ENCODE measurements at regions not wholly inside any gene's neighbourhood (a gene's known extent, or its start where the extent isn't known, plus 50 kb on each side); places are given as distances from the start of the nearest gene placed in this dataset.
"Not testable (repeated sequence)": the region's sequence is repeated elsewhere in the genome, so short reads cannot be mapped to it uniquely, and the experiment has no call there.

- TF ChIP-seq, protein P1, sequence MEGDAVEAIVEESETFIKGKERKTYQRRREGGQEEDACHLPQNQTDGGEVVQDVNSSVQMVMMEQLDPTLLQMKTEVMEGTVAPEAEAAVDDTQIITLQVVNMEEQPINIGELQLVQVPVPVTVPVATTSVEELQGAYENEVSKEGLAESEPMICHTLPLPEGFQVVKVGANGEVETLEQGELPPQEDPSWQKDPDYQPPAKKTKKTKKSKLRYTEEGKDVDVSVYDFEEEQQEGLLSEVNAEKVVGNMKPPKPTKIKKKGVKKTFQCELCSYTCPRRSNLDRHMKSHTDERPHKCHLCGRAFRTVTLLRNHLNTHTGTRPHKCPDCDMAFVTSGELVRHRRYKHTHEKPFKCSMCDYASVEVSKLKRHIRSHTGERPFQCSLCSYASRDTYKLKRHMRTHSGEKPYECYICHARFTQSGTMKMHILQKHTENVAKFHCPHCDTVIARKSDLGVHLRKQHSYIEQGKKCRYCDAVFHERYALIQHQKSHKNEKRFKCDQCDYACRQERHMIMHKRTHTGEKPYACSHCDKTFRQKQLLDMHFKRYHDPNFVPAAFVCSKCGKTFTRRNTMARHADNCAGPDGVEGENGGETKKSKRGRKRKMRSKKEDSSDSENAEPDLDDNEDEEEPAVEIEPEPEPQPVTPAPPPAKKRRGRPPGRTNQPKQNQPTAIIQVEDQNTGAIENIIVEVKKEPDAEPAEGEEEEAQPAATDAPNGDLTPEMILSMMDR (IDR thresholded peaks at IDR 0.05; ENCODE audit: borderline replicate concordance, insufficient read depth, low read depth, low read length): no peak
- no peak overlapping the region for H3K4me3 ChIP-seq (ENCODE audit: low read depth, low read length)
These were observed 313.9 kb upstream of the GRID2 start for GRCh38 chr4:91989914-91990313.

GRCh38 chr4:91990726-91991125 lies 313.0 kb upstream of the GRID2 start:
- TF ChIP-seq, protein P1 (IDR thresholded peaks at IDR 0.05; ENCODE audit: borderline replicate concordance, insufficient read depth, low read depth, low read length): no peak
- no peak overlapping the region for H3K4me3 ChIP-seq (ENCODE audit: low read depth, low read length)

DNA sequence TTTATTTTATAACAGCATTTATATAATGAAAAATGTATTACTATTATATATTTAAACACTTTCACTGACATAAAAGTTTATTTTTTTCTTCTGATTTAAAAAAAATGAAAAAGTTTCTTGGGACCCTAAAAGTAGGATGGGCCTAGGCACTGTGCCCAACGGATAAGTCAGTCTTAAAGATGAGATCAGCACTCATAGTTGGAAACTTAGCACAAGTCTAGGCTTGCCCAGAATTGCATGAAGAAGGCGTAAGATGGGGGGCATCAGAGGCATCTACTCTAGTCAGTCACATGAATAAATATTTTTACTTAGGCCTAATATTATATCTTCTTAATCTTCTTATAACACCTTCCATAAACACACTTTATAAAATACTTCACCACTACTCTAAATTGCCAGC lies 306.7 kb upstream of the GRID2 start:
- H3K4me3 ChIP-seq (ENCODE audit: low read depth, low read length): no peak overlapping the region
- TF ChIP-seq, protein P1 (IDR thresholded peaks at IDR 0.05; ENCODE audit: borderline replicate concordance, insufficient read depth, low read depth, low read length): no peak

GRCh38 chr4:92012899-92013867 lies 290.6 kb upstream of the GRID2 start:
- TF ChIP-seq, protein P1 (IDR thresholded peaks at IDR 0.05; ENCODE audit: borderline replicate concordance, insufficient read depth, low read depth, low read length): peak; percentile 27; the same call in 1 of the 2 replicates
- H3K4me3 ChIP-seq (ENCODE audit: low read depth, low read length): no peak overlapping the region

DNA sequence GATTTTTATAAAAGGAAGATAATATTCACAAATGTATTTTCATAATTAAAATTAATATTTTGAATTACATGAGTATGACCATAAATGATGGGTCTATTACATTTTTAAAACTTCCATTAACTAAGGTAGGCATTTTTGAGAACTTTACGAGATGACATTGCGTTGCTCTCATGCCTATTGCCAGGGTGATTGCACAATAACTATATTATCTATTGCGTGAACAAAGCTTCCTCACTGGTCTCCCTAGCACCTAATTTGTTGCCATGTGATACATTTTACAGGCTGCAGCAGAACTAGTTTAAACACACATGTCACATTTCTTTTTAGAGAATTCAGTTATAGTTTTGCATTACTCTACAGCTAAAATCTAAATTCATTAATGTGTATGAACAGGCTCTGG lies 289.7 kb upstream of the GRID2 start:
- H3K4me3 ChIP-seq (ENCODE audit: low read depth, low read length): no peak overlapping the region
- TF ChIP-seq, protein P1 (IDR thresholded peaks at IDR 0.05; ENCODE audit: borderline replicate concordance, insufficient read depth, low read depth, low read length): no peak

- TF ChIP-seq, protein P1 (IDR thresholded peaks at IDR 0.05; ENCODE audit: borderline replicate concordance, insufficient read depth, low read depth, low read length): no peak
- H3K4me3 ChIP-seq (ENCODE audit: low read depth, low read length): no peak overlapping the region
These were observed 282.6 kb upstream of the GRID2 start for GRCh38 chr4:92021203-92021602.

DNA sequence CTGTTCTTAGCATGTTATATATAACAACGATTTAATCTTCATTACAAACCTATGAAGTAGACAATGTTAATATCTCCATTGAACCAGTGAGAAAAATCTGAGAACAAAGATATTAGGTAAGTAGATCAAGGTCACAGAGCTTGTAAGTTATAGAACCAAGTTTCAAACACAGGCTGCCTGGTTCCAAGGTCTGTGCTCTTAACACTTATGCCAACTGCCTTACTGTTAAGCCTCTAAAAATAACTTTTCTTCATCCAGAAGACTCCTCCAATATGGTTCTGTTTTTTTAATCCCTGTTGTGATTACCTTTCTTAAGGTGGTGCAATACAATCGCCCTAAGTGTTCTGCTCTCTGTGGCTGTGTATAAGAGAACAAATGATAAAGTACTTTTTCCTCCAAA lies 282.0 kb upstream of the GRID2 start:
- TF ChIP-seq, protein P1 (IDR thresholded peaks at IDR 0.05; ENCODE audit: borderline replicate concordance, insufficient read depth, low read depth, low read length): no peak

DNA sequence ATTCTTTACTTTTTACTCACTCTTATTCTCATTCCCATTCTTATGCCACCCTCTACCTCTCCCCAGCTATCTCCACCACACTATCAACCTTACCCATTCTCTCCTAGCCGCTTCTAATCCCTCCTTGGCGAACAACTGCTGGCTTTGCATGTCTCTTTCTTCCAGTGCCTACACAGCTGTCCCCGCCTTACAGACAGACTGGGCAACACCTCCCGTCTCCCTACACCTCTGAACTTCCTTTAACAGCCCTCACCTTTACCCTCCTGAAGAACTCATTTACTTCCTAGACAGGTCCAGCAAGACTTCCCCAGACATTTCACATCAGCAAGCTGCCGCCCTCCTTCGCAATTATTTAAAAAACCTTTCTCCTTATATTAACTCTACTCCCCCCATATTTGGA lies 274.9 kb upstream of the GRID2 start:
- H3K4me3 ChIP-seq (ENCODE audit: low read depth, low read length): not testable (repeated sequence)

More for the DNA sequence above, 282.0 kb upstream of the GRID2 start:
- H3K4me3 ChIP-seq (ENCODE audit: low read depth, low read length): no peak overlapping the region
